Lower leg skin (tissue), 4 donors: ENCODE measurements at regions not wholly inside any gene's neighbourhood (a gene's known extent, or its start where the extent isn't known, plus 50 kb on each side); places are given as distances from the start of the nearest gene placed in this dataset.

Source experiments
- DNase-seq, 2 donors: peaks; one replicate each; pipeline ENCODE4 v3.0.0-alpha.2; 2019; ENCODE audit warnings: low spot score in 2 of 2
- H3K4me3 ChIP-seq: fragments of 200-600 bp; sonication (generic); 2 replicates; pipeline ENCODE4 v1.5.1; 2017; ENCODE audit warnings: mild to moderate bottlenecking, low read depth; ENCODE audit not compliant: poor library complexity, severe bottlenecking
- POLR2A ChIP-seq, 2 donors: fragments of 450-650 bp; IDR thresholded peaks; one replicate each; pipeline ENCODE4 v1.6.1; 2016 to 2017; ENCODE audit warnings: antibody characterized with exemption in 2 of 2, mild to moderate bottlenecking in 1 of 2, moderate library complexity in 1 of 2
- WGBS, 2 donors: methylation state at CpG; one replicate each; pipeline ENCODE4 v1.1.5; 2018; 5-methylcytosine and 5-hydroxymethylcytosine counted together
- intact Hi-C: fragments of 100-400 bp; cut with DNase I; formaldehyde crosslinking; loops from one replicate; pipeline ENCODE4 v1.15.0; 2023; ENCODE audit warnings: low total_unique reads
- TF ChIP-seq, protein P1 (sequence below), 3 donors: fragments of 450-650 bp; IDR thresholded peaks; one replicate each; pipeline ENCODE4 v1.5.1; 2016; ENCODE audit warnings: antibody characterized with exemption in 3 of 3, mild to moderate bottlenecking in 3 of 3, moderate library complexity in 2 of 3

GRCh38 chr1:199155166-199156019 lies 516.6 kb downstream of the PTPRC start:
- WGBS, 2 donors = 80 to 85% methylated on average over 3 of the region's 3 CpGs
- no peak for DNase-seq
- H3K4me3 ChIP-seq = no peak overlapping the region
- intact Hi-C loops = no loop called here
- TF ChIP-seq POLR2A (IDR thresholded peaks at IDR 0.05) = no peak
- TF ChIP-seq, protein P1, sequence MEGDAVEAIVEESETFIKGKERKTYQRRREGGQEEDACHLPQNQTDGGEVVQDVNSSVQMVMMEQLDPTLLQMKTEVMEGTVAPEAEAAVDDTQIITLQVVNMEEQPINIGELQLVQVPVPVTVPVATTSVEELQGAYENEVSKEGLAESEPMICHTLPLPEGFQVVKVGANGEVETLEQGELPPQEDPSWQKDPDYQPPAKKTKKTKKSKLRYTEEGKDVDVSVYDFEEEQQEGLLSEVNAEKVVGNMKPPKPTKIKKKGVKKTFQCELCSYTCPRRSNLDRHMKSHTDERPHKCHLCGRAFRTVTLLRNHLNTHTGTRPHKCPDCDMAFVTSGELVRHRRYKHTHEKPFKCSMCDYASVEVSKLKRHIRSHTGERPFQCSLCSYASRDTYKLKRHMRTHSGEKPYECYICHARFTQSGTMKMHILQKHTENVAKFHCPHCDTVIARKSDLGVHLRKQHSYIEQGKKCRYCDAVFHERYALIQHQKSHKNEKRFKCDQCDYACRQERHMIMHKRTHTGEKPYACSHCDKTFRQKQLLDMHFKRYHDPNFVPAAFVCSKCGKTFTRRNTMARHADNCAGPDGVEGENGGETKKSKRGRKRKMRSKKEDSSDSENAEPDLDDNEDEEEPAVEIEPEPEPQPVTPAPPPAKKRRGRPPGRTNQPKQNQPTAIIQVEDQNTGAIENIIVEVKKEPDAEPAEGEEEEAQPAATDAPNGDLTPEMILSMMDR (IDR thresholded peaks at IDR 0.05) = no peak

- TF ChIP-seq, protein P1 (IDR thresholded peaks at IDR 0.05) = no peak
- no peak for TF ChIP-seq POLR2A (IDR thresholded peaks at IDR 0.05)
- intact Hi-C loops = no loop called here
- no peak overlapping the region for H3K4me3 ChIP-seq
- no peak for DNase-seq
These were observed 518.7 kb downstream of the PTPRC start for GRCh38 chr1:199157494-199157893.

- no peak overlapping the region for H3K4me3 ChIP-seq
- WGBS, 2 donors = 76 to 77% methylated on average over 1 of the region's 1 CpG
- no peak for TF ChIP-seq POLR2A (IDR thresholded peaks at IDR 0.05)
- TF ChIP-seq, protein P1 (IDR thresholded peaks at IDR 0.05) = no peak
- DNase-seq = no peak
- intact Hi-C loops = no loop called here
These were observed 521.9 kb downstream of the PTPRC start for GRCh38 chr1:199160521-199161318.

GRCh38 chr1:199161319-199161680 lies 522.5 kb downstream of the PTPRC start:
- H3K4me3 ChIP-seq = no peak overlapping the region
- no peak for TF ChIP-seq POLR2A (IDR thresholded peaks at IDR 0.05)
- TF ChIP-seq, protein P1 (IDR thresholded peaks at IDR 0.05) = no peak
- intact Hi-C loops = no loop called here
- DNase-seq = no peak

DNA sequence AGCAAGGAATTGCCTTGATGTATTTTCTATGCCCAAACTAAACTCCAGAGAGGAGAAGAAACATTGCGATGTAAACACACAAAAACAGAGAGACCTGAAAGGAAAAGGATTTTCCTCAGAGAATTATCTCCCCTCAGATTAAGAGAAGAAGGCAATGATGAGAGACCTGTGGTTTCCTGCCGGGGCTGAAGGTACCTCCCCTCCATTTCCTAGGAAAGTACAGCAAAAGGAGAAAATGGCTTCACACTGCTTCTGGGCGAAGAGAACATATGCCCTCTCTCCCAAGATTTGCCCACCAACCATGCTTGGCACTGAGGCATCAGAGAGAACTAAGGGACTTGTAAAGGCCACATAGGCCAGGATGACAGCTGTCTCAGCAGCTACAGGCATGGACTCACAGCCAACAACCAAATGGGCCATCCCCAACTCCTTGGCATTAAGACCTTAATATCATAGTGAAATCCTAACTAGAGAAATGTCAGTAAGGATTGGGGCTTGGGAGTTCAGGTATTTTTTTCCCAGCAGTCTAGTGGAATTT lies 523.0 kb downstream of the PTPRC start:
- TF ChIP-seq, protein P1 (IDR thresholded peaks at IDR 0.05) = no peak
- TF ChIP-seq POLR2A (IDR thresholded peaks at IDR 0.05) = no peak
- intact Hi-C loops = no loop called here
- no peak overlapping the region for H3K4me3 ChIP-seq
- no peak for DNase-seq
- WGBS, 2 donors = 87 to 90% methylated on average over 3 of the region's 3 CpGs
